ENCODE measurements at regions not wholly inside any gene's neighbourhood (a gene's known extent, or its start where the extent isn't known, plus 50 kb on each side); places are given as distances from the start of the nearest gene placed in this dataset.

- DNase-seq (ENCODE audit: low spot score): no peak
These were observed 160.6 kb upstream of the C21orf91 start for GRCh38 chr21:17979763-17980162.

- DNase-seq (ENCODE audit: low spot score): no peak
These were observed 159.7 kb upstream of the C21orf91 start for GRCh38 chr21:17978895-17979294.

DNA sequence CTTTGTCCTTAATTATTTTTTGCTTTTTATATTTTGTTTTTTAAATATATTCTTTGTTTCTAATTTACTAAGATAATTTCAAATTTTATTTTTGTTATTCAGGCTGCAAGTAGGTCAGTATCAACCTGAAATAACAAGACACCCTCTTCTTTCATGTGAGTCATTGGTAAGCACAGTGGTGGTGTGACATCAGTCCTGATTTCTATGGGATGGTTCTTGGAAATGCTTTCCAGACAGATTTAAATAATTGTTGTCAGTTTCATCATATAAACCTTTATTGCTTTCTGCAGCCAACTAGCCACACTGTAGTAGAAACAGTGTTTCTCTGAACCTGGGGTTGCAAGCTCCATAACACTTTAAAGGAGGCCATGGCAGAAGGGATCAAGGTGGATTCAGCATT lies 157.5 kb upstream of the C21orf91 start:
- no peak for DNase-seq (ENCODE audit: low spot score)

DNA sequence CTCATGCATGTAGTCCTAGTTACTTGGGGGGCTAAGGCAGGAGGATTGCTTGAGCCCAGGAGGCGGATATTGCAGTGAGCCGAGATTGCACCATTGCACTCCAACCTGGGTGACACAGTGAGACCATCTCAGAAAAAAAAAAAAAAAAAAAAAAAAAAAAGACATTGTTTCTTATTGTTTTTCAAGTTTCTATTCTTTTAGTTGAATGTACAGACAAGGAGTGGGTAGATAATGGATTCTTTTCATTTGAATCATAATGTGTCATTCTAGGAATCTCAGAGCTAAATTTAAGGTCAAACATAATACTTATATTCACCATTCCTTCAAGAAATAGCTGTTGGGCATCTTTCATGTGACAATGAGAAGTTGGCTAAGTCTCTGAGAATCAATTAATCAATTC lies 157.0 kb upstream of the C21orf91 start:
- no peak for DNase-seq (ENCODE audit: low spot score)

- DNase-seq (ENCODE audit: low spot score): no peak
These were observed 148.2 kb upstream of the C21orf91 start for GRCh38 chr21:17967319-17967718.

GRCh38 chr21:17964716-17965115 lies 145.6 kb upstream of the C21orf91 start:
- DNase-seq (ENCODE audit: low spot score): no peak

DNA sequence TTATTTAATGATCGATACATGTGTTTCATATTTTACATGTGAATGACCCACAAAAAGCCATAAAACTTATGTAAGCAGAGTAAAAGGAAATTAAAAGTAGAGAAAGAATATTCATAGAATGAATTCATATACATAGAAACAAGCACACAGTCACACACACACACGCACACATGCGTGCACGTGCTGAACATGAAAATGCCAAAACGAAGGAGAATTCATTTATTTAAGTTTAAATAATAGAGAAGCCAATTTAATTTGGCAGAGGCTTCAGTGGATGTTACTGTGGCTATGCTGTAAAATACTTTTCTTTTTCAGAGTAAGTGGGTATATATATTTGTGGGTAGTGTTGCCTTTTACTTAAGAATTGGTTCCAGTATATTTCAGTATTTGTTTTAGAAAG lies 145.0 kb upstream of the C21orf91 start:
- DNase-seq (ENCODE audit: low spot score): no peak

DNA sequence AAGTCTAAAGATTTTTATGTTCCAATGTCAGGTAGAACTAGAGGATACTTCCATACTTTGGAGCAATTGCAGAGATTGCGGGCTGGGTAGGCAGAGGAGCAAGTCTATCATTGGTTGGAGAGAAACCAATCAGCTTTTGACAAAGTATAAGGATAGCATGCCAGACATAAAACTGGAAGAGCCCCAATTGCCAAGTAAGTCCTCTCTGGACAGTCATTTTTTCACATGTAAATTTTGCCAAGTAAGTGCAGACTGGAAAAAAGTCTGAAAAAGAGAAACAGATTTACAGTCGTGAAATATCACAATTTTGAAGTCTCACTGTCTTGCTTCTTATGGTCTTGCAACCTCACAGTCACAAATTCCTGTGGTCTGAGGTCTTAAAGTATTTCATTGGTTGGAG lies 131.4 kb upstream of the C21orf91 start:
- DNase-seq (ENCODE audit: low spot score): no peak

DNA sequence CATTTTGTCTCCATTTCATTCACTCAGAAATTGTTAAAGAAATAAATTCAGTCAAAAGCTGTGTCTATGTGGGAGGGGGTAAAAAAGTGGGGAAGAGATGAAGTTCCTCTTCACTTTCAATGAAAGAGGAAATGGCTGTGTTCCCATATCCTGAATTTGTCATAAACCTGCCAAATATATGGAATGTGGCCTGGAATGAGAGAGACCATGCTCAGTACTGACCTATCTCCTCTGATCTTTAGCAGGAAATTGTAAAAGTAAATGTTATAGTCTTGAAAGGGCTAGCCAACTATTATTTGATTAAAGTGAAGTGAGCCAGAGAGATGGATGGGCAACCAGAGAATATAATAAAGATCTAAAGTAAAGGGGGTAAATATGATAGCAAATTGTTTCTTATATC lies 130.3 kb upstream of the C21orf91 start:
- no peak for DNase-seq (ENCODE audit: low spot score)

- no peak for DNase-seq (ENCODE audit: low spot score)
These were observed 128.4 kb upstream of the C21orf91 start for GRCh38 chr21:17947531-17947930.

DNA sequence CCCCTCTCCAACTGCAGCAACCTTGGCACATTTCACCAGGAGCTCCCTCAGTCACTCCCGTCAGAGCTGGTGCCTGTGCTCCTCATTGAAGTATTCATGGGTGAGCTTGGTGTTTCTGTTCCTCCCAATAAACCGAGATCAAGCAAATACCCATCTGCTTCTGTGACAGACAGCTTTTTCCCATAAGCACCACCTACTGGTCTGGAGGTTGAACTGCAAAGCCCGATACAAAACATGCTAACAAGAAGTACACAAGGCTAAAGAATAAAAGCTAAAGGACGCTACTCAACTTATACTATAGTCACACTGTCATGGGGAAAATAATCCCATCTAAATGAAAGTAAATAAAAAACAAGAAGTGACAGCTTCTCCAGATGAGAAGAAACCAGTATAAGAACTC lies 111.9 kb upstream of the C21orf91 start:
- no peak for DNase-seq (ENCODE audit: low spot score)

- DNase-seq (ENCODE audit: low spot score): no peak
These were observed 110.9 kb upstream of the C21orf91 start for GRCh38 chr21:17930093-17930492.

DNA sequence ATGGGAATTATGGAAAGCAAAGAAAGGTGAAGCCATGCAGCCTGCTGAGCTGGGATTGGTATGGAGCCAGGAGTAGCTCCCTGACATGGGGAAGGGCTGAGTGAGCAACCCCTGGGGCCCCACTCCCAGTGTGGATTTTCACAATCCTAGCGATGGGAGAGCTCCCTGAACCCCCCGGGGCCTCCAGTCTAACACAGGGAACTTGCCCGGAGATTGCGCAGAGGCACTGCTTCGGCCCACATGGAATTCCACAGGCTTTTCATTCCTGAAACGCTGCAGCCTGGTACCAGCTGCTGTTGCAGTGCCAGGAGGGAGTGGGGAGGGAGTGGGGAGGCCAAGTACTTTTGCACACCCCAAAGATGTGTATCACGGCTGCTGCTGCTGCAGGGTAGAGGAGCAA lies 110.4 kb upstream of the C21orf91 start:
- DNase-seq (ENCODE audit: low spot score): peak; percentile 41

GRCh38 chr21:17925899-17926298 lies 106.7 kb upstream of the C21orf91 start:
- DNase-seq (ENCODE audit: low spot score): no peak

GRCh38 chr21:17925000-17925610 lies 105.9 kb upstream of the C21orf91 start:
- peak; percentile 70 for DNase-seq (ENCODE audit: low spot score)

GRCh38 chr21:17921579-17922530 lies 102.7 kb upstream of the C21orf91 start:
- DNase-seq (ENCODE audit: low spot score): no peak

DNA sequence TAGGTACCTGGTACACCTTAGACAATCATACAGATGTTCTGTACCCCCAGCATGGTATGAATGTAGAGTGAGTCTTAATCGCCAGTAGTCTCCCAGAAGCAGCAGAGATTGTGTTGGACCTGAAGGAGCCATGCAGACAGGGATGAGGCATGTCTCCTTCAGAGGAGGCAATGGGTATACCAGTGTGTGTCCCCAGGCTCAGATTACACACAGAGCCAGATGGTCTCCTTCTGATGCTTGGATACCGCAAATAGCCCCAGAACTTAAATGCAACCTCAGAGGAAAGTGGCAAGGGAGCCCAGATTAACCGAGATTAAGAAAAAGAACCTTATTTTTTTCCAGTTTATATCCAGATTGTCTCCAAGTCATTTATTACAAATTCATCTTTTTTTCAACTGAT lies 96.8 kb upstream of the C21orf91 start:
- peak; percentile 54 for DNase-seq (ENCODE audit: low spot score)

DNA sequence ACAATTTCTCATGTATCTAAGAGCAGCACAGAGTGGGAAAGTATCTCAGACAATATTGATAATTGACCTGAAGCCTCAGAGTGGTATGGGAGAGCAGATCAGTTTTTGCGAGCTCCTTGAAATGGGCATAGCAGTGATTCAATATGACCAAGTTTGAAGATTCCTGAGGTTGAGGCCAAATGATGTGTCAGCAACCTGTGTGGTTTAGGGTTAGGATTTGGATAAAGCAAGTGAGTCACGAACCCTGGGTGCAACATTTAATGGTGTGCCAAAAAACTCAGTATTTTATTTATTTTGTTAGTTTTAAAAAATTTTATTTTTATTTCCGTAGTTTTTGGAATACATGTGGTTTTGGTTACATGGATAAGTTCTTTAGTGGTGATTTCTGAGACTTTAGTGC lies 92.5 kb upstream of the C21orf91 start:
- no peak for DNase-seq (ENCODE audit: low spot score)

DNA sequence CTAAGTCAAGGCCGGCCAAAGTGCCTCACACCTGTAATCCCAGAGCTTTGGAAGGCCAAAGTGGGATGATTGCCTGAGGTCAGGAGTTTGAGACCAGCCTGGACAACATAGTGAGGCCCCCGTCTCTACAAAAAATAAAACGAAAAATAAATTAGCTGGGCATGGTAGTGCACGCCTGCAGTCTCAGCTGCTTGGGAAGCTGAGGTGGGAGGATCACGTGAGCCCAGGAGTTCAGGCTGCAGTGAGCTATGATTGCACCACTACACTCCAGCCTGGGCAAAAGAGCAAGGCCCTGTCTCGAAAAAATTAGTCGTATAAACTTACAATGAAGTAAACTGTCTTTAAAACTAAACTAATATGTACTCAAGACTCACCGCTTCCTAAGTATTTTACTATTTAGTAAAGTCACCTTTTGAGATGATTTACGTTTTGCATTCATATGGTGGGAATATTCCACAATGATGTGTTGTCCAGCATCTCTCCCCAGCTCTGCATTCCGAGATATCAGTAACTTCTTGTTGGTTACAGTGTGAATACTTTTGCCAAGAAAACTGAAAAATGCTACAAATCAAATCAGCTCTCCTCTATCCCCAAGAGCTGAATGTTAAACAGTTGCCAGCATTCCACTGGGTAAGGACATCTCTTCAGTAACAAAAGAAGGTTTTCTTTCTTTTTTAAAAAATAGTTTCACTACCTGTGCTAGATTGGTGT lies 84.9 kb upstream of the C21orf91 start:
- no peak for DNase-seq (ENCODE audit: low spot score)

GRCh38 chr21:17903029-17903806 lies 84.1 kb upstream of the C21orf91 start:
- DNase-seq (ENCODE audit: low spot score): no peak

DNA sequence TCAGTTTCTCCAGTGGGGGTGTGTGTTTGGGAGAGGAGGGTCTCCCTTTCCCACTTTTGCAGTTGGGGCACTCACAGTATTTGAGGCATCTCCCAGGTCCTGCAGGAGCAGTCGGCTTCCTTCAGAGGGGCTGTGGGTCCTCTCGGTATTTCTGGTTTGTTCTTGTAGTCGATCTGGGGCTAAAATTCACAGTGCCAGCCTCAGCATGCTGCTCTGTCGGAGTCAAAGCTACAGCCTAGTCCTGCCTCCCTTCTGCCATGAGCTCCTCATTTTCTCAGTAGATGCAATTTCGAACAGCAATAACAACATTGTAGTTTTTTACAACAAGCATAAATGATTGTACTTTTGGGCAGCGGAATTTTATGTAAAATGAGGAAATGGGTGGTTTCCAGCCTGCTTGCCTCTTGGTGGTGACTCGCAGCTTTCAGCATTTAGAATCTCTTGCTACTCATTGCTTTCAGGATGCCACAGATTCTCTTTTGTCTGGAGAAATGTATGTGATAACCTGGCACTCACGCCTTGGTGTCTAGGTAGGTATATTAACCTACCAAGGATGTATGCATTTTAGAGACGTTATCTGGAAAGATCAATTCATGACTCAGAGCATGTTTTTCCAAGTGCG lies 82.4 kb upstream of the C21orf91 start:
- no peak for DNase-seq (ENCODE audit: low spot score)

DNA sequence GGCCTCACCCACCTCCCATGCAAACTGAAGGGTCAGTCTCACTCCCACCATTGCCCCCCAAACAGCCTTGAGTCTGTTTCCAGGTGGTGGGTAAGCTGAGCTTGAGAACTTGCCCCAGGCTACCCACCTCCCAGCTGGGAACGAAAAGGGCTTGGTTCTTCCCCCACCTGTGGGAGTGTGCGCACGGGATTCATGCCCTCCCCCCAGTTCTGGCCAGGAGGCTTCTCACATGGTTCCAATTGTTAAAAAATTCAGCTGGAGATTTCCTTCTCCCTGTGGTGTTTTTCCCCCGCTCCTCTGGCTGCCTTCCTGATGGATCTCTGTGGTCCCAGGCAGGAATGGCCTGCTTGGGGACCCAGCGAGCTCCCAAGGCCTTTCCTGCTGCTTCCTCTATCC lies 81.8 kb upstream of the C21orf91 start:
- no peak for DNase-seq (ENCODE audit: low spot score)

Measured in D341Med (cell line).